Vagina (tissue), 2 donors: ENCODE measurements at regions not wholly inside any gene's neighbourhood (a gene's known extent, or its start where the extent isn't known, plus 50 kb on each side); places are given as distances from the start of the nearest gene placed in this dataset.

Experiments
- DNase-seq, 2 donors: peaks; one replicate each; pipeline ENCODE4 v3.0.0-alpha.2; 2017; ENCODE audit errors: extremely low spot score in 2 of 2
- H3K27ac ChIP-seq: fragments of 200-600 bp; sonication (generic); one replicate; pipeline ENCODE4 v1.5.1; 2019
- H3K27me3 ChIP-seq: fragments of 200-600 bp; sonication (generic); one replicate; pipeline ENCODE4 v1.5.1; 2019
- H3K36me3 ChIP-seq, 2 donors: fragments of 200-600 bp; sonication (generic); one replicate each; pipeline ENCODE4 v1.5.1; 2017 to 2019
- H3K4me1 ChIP-seq: fragments of 200-600 bp; sonication (generic); one replicate; pipeline ENCODE4 v1.5.1; 2019
- H3K4me3 ChIP-seq, 2 donors: fragments of 200-600 bp; sonication (generic); 1 replicate in 1 of 2; 2 replicates in 1 of 2; pipeline ENCODE4 v1.5.1; 2016 to 2019
- H3K9me3 ChIP-seq: fragments of 200-600 bp; sonication (generic); one replicate; pipeline ENCODE4 v1.5.1; 2019
- CTCF ChIP-seq, 3 experiments: fragments of 450-650 bp in 2 of 3; fragments of 200-600 bp in 1 of 3; sonication (generic) in 1 of 3; IDR thresholded peaks; one replicate each; pipeline ENCODE4 v1.5.1; 2017 to 2019; ENCODE audit warnings: antibody characterized with exemption in 3 of 3, mild to moderate bottlenecking in 2 of 3, moderate library complexity in 2 of 3
- POLR2A ChIP-seq, 2 donors: fragments of 450-650 bp; IDR thresholded peaks; one replicate each; pipeline ENCODE4 v1.6.1; 2017; ENCODE audit warnings: antibody characterized with exemption in 2 of 2, mild to moderate bottlenecking in 2 of 2, moderate library complexity in 2 of 2
- POLR2AphosphoS5 ChIP-seq, 2 donors: sonication (generic); formaldehyde crosslinking; IDR thresholded peaks; one replicate each; pipeline ENCODE4 v1.9.0; 2017; ENCODE audit warnings: antibody characterized with exemption in 2 of 2, mild to moderate bottlenecking in 2 of 2, low read depth in 1 of 2; ENCODE audit not compliant: insufficient read depth in 1 of 2
- intact Hi-C: fragments of 100-400 bp; cut with DNase I; formaldehyde crosslinking; loops from one replicate; pipeline ENCODE4 v1.15.1; 2023

GRCh38 chr4:35066406-35066805, 1177.9 kb downstream of the ARAP2 start:
- Histone ChIP-seq H3K9me3 (no peaks in the 10 kb centered on the region), H3K4me1 (no peaks in the 10 kb centered on the region), H3K36me3 (no peaks in the 10 kb centered on the region), H3K27me3 (no peaks in the 10 kb centered on the region), H3K4me3 (no peak overlapping the region), H3K27ac (no peak overlapping the region)
- intact Hi-C loops, result no loop called here
- no peak for DNase-seq
- TF ChIP-seq POLR2AphosphoS5 (IDR thresholded peaks at IDR 0.05; ENCODE audit: insufficient read depth in 1 of 2, low read depth in 1 of 2) (no peak), POLR2A (IDR thresholded peaks at IDR 0.05) (no peak), CTCF (IDR thresholded peaks at IDR 0.05) (no peak)

GRCh38 chr4:35080799-35081198, 1163.5 kb downstream of the ARAP2 start:
- Histone ChIP-seq H3K27ac (no peak overlapping the region), H3K4me3 (no peak overlapping the region), H3K27me3 (no peaks in the 10 kb centered on the region), H3K9me3 (no peaks in the 10 kb centered on the region), H3K4me1 (no peaks in the 10 kb centered on the region), H3K36me3 (no peaks in the 10 kb centered on the region)
- no peak for DNase-seq
- TF ChIP-seq POLR2AphosphoS5 (IDR thresholded peaks at IDR 0.05; ENCODE audit: insufficient read depth in 1 of 2, low read depth in 1 of 2) (no peak), CTCF (IDR thresholded peaks at IDR 0.05) (no peak), POLR2A (IDR thresholded peaks at IDR 0.05) (no peak)
- intact Hi-C loops, result no loop called here

GRCh38 chr4:35087218-35087617, 1157.1 kb downstream of the ARAP2 start:
- TF ChIP-seq CTCF (IDR thresholded peaks at IDR 0.05) (no peak), POLR2AphosphoS5 (IDR thresholded peaks at IDR 0.05; ENCODE audit: insufficient read depth in 1 of 2, low read depth in 1 of 2) (no peak), POLR2A (IDR thresholded peaks at IDR 0.05) (no peak)
- DNase-seq, result no peak
- no peaks in the 10 kb centered on the region for H3K36me3 ChIP-seq
- H3K27me3 ChIP-seq, result no peaks in the 10 kb centered on the region
- H3K27ac ChIP-seq, result no peak overlapping the region
- no peaks in the 10 kb centered on the region for H3K9me3 ChIP-seq
- intact Hi-C loops, result no loop called here
- no peak overlapping the region for H3K4me3 ChIP-seq
- H3K4me1 ChIP-seq, result no peaks in the 10 kb centered on the region

GRCh38 chr4:35100932-35101331, 1143.4 kb downstream of the ARAP2 start:
- no peaks in the 10 kb centered on the region for H3K4me1 ChIP-seq
- intact Hi-C loops, result no loop called here
- TF ChIP-seq CTCF (IDR thresholded peaks at IDR 0.05), result no peak
- no peak for TF ChIP-seq POLR2AphosphoS5 (IDR thresholded peaks at IDR 0.05; ENCODE audit: insufficient read depth in 1 of 2, low read depth in 1 of 2)
- TF ChIP-seq POLR2A (IDR thresholded peaks at IDR 0.05), result no peak

GRCh38 chr4:35102066-35102465, 1142.2 kb downstream of the ARAP2 start:
- H3K9me3 ChIP-seq, result no peaks in the 10 kb centered on the region
- no peak overlapping the region for H3K27ac ChIP-seq
- no peaks in the 10 kb centered on the region for H3K27me3 ChIP-seq
- no peaks in the 10 kb centered on the region for H3K4me1 ChIP-seq
- H3K4me3 ChIP-seq, result no peak overlapping the region
- intact Hi-C loops, result no loop called here
- no peaks in the 10 kb centered on the region for H3K36me3 ChIP-seq
- DNase-seq, result no peak
- no peak for TF ChIP-seq POLR2AphosphoS5 (IDR thresholded peaks at IDR 0.05; ENCODE audit: insufficient read depth in 1 of 2, low read depth in 1 of 2)
- no peak for TF ChIP-seq POLR2A (IDR thresholded peaks at IDR 0.05)
- TF ChIP-seq CTCF (IDR thresholded peaks at IDR 0.05), result no peak

More at GRCh38 chr4:35100932-35101331, 1143.4 kb downstream of the ARAP2 start:
- H3K27ac ChIP-seq, result no peak overlapping the region
- no peak for DNase-seq
- H3K36me3 ChIP-seq, result no peaks in the 10 kb centered on the region
- H3K27me3 ChIP-seq, result no peaks in the 10 kb centered on the region
- H3K4me3 ChIP-seq, result no peak overlapping the region
- H3K9me3 ChIP-seq, result no peaks in the 10 kb centered on the region
